Caco-2 (cell line): ENCODE measurements at regions not wholly inside any gene's neighbourhood (a gene's known extent, or its start where the extent isn't known, plus 50 kb on each side); places are given as distances from the start of the nearest gene placed in this dataset.
A peak's percentile ranks its signal among the peaks of the same experiment; 100 is the strongest.

Source experiments
- BruUV-seq: library from RNA; stranded (reverse); fragments of 400-500 nt; replicated peaks from 2 replicates; lab custom pipeline; 2021; lab: Mats Ljungman, UMichigan
- CTCF ChIA-PET: fragments of 300-600 bp; sonication (Branson Sonifier 250); formaldehyde crosslinking; loops from one replicate; lab custom pipeline; 2022; ENCODE audit warnings: antibody characterized with exemption; lab: Charles Lee
- POLR2A ChIA-PET: fragments of 300-600 bp; sonication (Branson Sonifier 250); formaldehyde crosslinking; loops from one replicate; lab custom pipeline; 2022; ENCODE audit warnings: antibody characterized with exemption; lab: Charles Lee
- DNase-seq, 2 experiments: peaks; one replicate each; pipeline versions ENCODE4 v3.0.0 to v3.0.0-alpha.2; 2020 to 2022
- H3K27me3 ChIP-seq: replicated peaks from 2 replicates; pipeline ENCODE4 v1.6.0; 2011; ENCODE audit warnings: low read length; ENCODE audit not compliant: control insufficient read depth, insufficient read depth
- H3K36me3 ChIP-seq: 2 replicates; pipeline ENCODE4 v1.5.1; 2011; ENCODE audit warnings: low read length; ENCODE audit not compliant: control insufficient read depth, insufficient read depth
- H3K4me1 ChIP-seq: fragments of 250-450 bp; sonication (Bioruptor Pico); 2 replicates; pipeline ENCODE4 v1.5.1; 2020; ENCODE audit warnings: mild to moderate bottlenecking
- H3K4me3 ChIP-seq: 2 replicates; pipeline ENCODE4 v1.5.1; 2011; ENCODE audit warnings: low read depth, mild to moderate bottlenecking, control low read depth, low read length
- H3K9me3 ChIP-seq: fragments of 250-450 bp; sonication (Bioruptor Pico); 2 replicates; pipeline ENCODE4 v1.5.1; 2020; ENCODE audit warnings: mild to moderate bottlenecking, moderate library complexity
- H3K27ac Mint-ChIP-seq: one replicate; pipeline ENCODE4 v1.8.0; 2022; ENCODE audit warnings: mixed read lengths; ENCODE audit not compliant: unreplicated experiment
- H3K27me3 Mint-ChIP-seq: one replicate; pipeline ENCODE4 v1.8.0; 2022; ENCODE audit warnings: mixed read lengths; ENCODE audit not compliant: insufficient read depth, unreplicated experiment
- H3K36me3 Mint-ChIP-seq: one replicate; pipeline ENCODE4 v1.8.0; 2022; ENCODE audit warnings: mild to moderate bottlenecking, mixed read lengths; ENCODE audit not compliant: insufficient read depth, unreplicated experiment
- H3K4me1 Mint-ChIP-seq: one replicate; pipeline ENCODE4 v1.8.0; 2022; ENCODE audit warnings: low read depth, mixed read lengths; ENCODE audit not compliant: unreplicated experiment
- H3K4me3 Mint-ChIP-seq: one replicate; pipeline ENCODE4 v1.8.0; 2022; ENCODE audit warnings: mild to moderate bottlenecking, moderate library complexity, mixed read lengths; ENCODE audit not compliant: unreplicated experiment
- H3K9me3 Mint-ChIP-seq: one replicate; pipeline ENCODE4 v1.8.0; 2022; ENCODE audit warnings: mixed read lengths; ENCODE audit not compliant: unreplicated experiment
- CTCF ChIP-seq, 2 experiments: fragments of 200-600 bp in 1 of 2; IDR thresholded peaks; 1 replicate in 1 of 2; 2 replicates in 1 of 2; pipeline versions ENCODE4 v1.5.1 to v1.8.0; 2011 to 2022; ENCODE audit warnings: antibody characterized with exemption in 1 of 2, control low read depth in 1 of 2, inconsistent platforms in 1 of 2, low read depth in 1 of 2, low read length in 1 of 2, mild to moderate bottlenecking in 1 of 2, moderate library complexity in 1 of 2; ENCODE audit not compliant: insufficient read depth in 1 of 2, severe bottlenecking in 1 of 2, unreplicated experiment in 1 of 2
- intact Hi-C: fragments of 100-400 bp; cut with micrococcal nuclease; formaldehyde crosslinking; loops from one replicate; pipeline ENCODE4 v1.10.0; 2022; ENCODE audit not compliant: unreplicated experiment

- CTCF ChIA-PET: interaction anchor here (1.5 kb wide), 1 partner anchor 181 kb away, joined by 4 read pairs; no protein-coding TSS in a partner anchor
- H3K27me3 ChIP-seq: no peaks in the 10 kb centered on the region; the same call in 1 of the 2 replicates
These were observed 73.4 kb upstream of the ANKRD34C start for GRCh38 chr15:79209116-79209515.

GRCh38 chr15:79208179-79208578 lies 74.3 kb upstream of the ANKRD34C start:
- Histone ChIP-seq H3K4me3 (no peak overlapping the region), H3K27me3 (no peaks in the 10 kb centered on the region; the same call in 1 of the 2 replicates), H3K36me3 (no peaks in the 10 kb centered on the region), H3K4me1 (no peaks in the 10 kb centered on the region), H3K9me3 (no peaks in the 10 kb centered on the region)
- no peaks in the 10 kb centered on the region for H3K9me3 Mint-ChIP-seq
- POLR2A ChIA-PET: no interaction called here
- no peak overlapping the region for H3K4me3 Mint-ChIP-seq
- no peak for TF ChIP-seq CTCF (IDR thresholded peaks at IDR 0.05; ENCODE audit: insufficient read depth in 1 of 2, low read depth in 1 of 2, low read length in 1 of 2, severe bottlenecking in 1 of 2, unreplicated experiment in 1 of 2)
- no peaks in the 10 kb centered on the region for H3K36me3 Mint-ChIP-seq
- no peaks in the 10 kb centered on the region for H3K4me1 Mint-ChIP-seq
- no peak for DNase-seq
- peaks cover 22% of the 10 kb centered on the region for H3K27me3 Mint-ChIP-seq
- CTCF ChIA-PET: interaction anchor here (1.5 to 1.8 kb wide), 2 partner anchors 23 to 180 kb away, joined by 4 read pairs; no protein-coding TSS in a partner anchor
- intact Hi-C loops: no loop called here
- no TSS peak for BruUV-seq
- no peak overlapping the region for H3K27ac Mint-ChIP-seq

More at GRCh38 chr15:79209116-79209515, 73.4 kb upstream of the ANKRD34C start:
- H3K4me3 ChIP-seq: no peak overlapping the region
- H3K36me3 Mint-ChIP-seq: no peaks in the 10 kb centered on the region
- H3K4me1 ChIP-seq: no peaks in the 10 kb centered on the region
- no peaks in the 10 kb centered on the region for H3K9me3 Mint-ChIP-seq
- POLR2A ChIA-PET: no interaction called here
- no peaks in the 10 kb centered on the region for H3K36me3 ChIP-seq
- no peaks in the 10 kb centered on the region for H3K4me1 Mint-ChIP-seq
- no TSS peak for BruUV-seq
- no peak overlapping the region for H3K27ac Mint-ChIP-seq
- DNase-seq: peak in 1 of 2 experiments; percentile 45
- no peaks in the 10 kb centered on the region for H3K9me3 ChIP-seq
- TF ChIP-seq CTCF (IDR thresholded peaks at IDR 0.05; ENCODE audit: insufficient read depth in 1 of 2, low read depth in 1 of 2, low read length in 1 of 2, severe bottlenecking in 1 of 2, unreplicated experiment in 1 of 2): no peak
- no peak overlapping the region for H3K4me3 Mint-ChIP-seq
- intact Hi-C loops: no loop called here
- H3K27me3 Mint-ChIP-seq: peaks cover 22% of the 10 kb centered on the region

GRCh38 chr15:79206940-79207339 lies 75.6 kb upstream of the ANKRD34C start:
- H3K27ac Mint-ChIP-seq: no peak overlapping the region
- Histone ChIP-seq H3K4me1 (no peaks in the 10 kb centered on the region), H3K36me3 (no peaks in the 10 kb centered on the region), H3K4me3 (no peak overlapping the region), H3K9me3 (no peaks in the 10 kb centered on the region), H3K27me3 (no peaks in the 10 kb centered on the region; the same call in 1 of the 2 replicates)
- intact Hi-C loops: no loop called here
- BruUV-seq: no TSS peak
- no peak for DNase-seq
- ChIA-PET CTCF (interaction anchor here (1.8 kb wide), 1 partner anchor 22 kb away, joined by 4 read pairs; no protein-coding TSS in a partner anchor), POLR2A (no interaction called here)
- no peaks in the 10 kb centered on the region for H3K9me3 Mint-ChIP-seq
- no peak overlapping the region for H3K4me3 Mint-ChIP-seq
- H3K27me3 Mint-ChIP-seq: peaks cover 30% of the 10 kb centered on the region
- H3K36me3 Mint-ChIP-seq: no peaks in the 10 kb centered on the region
- TF ChIP-seq CTCF (IDR thresholded peaks at IDR 0.05; ENCODE audit: insufficient read depth in 1 of 2, low read depth in 1 of 2, low read length in 1 of 2, severe bottlenecking in 1 of 2, unreplicated experiment in 1 of 2): no peak
- no peaks in the 10 kb centered on the region for H3K4me1 Mint-ChIP-seq
